ENCODE measurements at regions not wholly inside any gene's neighbourhood (a gene's known extent, or its start where the extent isn't known, plus 50 kb on each side); places are given as distances from the start of the nearest gene placed in this dataset.

DNA sequence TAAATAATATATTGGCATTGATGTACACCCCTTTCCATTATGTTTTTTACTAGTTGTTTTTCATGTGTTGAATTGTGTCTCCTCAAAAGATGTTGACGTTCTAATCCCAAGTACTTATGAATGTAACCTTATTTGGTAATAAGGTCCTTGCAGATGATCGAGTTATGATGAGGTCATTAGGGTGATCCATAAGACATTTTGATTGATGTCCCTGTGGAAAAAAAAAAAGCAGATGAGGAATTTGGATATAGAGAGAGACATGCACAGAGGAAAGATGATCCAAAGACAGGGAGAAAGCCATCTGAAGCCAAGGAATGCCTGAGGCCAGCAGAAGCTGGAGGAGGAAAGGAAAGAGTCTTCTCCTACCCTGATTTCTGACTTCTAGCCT is 632.7 kb downstream of the TLR4 start:
- TF ChIP-seq, protein P1, sequence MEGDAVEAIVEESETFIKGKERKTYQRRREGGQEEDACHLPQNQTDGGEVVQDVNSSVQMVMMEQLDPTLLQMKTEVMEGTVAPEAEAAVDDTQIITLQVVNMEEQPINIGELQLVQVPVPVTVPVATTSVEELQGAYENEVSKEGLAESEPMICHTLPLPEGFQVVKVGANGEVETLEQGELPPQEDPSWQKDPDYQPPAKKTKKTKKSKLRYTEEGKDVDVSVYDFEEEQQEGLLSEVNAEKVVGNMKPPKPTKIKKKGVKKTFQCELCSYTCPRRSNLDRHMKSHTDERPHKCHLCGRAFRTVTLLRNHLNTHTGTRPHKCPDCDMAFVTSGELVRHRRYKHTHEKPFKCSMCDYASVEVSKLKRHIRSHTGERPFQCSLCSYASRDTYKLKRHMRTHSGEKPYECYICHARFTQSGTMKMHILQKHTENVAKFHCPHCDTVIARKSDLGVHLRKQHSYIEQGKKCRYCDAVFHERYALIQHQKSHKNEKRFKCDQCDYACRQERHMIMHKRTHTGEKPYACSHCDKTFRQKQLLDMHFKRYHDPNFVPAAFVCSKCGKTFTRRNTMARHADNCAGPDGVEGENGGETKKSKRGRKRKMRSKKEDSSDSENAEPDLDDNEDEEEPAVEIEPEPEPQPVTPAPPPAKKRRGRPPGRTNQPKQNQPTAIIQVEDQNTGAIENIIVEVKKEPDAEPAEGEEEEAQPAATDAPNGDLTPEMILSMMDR (IDR thresholded peaks at IDR 0.05; ENCODE audit: insufficient read depth, low read length): no peak
- TF ChIP-seq REST (IDR thresholded peaks at IDR 0.05; ENCODE audit: insufficient replicate concordance, low read depth) (no peak), GABPA (IDR thresholded peaks at IDR 0.05; ENCODE audit: low read depth) (no peak), POLR2AphosphoS5 (IDR thresholded peaks at IDR 0.05; ENCODE audit: low read depth) (no peak), SPI1 (IDR thresholded peaks at IDR 0.05; ENCODE audit: borderline replicate concordance, low read depth) (no peak)
- DNase-seq (ENCODE audit: low read depth in 1 of 2, low spot score in 1 of 2): no peak
- no peak overlapping the region for H3K27ac ChIP-seq (replicated peaks)
- no peak overlapping the region for H3K4me3 ChIP-seq (replicated peaks; ENCODE audit: insufficient read depth, low read length)
- no peaks in the 10 kb centered on the region for H3K27me3 ChIP-seq (ENCODE audit: insufficient read depth, poor library complexity, severe bottlenecking)

DNA sequence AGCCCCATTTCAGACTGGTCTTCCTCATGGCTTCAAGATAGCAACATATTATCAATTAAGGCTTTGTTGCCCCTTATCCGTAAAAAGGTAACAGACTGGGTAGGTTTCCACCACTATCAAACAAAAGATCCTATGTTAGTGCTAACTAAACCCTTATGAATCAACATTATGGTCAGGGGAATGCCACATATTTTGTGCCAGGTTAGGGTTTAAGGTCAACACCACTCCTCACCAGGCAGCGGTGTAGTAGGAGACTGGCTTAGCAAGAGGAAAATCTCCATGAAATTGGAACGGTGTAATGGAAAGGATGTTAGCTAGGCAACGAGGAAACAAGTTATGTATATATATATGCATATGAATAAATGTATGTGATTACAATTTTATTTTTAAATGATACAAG is 655.8 kb downstream of the TLR4 start:
- H3K4me3 ChIP-seq (replicated peaks; ENCODE audit: insufficient read depth, low read length): no peak overlapping the region
- no peak for DNase-seq (ENCODE audit: low read depth in 1 of 2, low spot score in 1 of 2)
- no peak overlapping the region for H3K27ac ChIP-seq (replicated peaks)
- no peak for TF ChIP-seq GABPA (IDR thresholded peaks at IDR 0.05; ENCODE audit: low read depth)
- no peak for TF ChIP-seq POLR2AphosphoS5 (IDR thresholded peaks at IDR 0.05; ENCODE audit: low read depth)
- TF ChIP-seq REST (IDR thresholded peaks at IDR 0.05; ENCODE audit: insufficient replicate concordance, low read depth): no peak
- no peak for TF ChIP-seq SPI1 (IDR thresholded peaks at IDR 0.05; ENCODE audit: borderline replicate concordance, low read depth)
- TF ChIP-seq, protein P1 (IDR thresholded peaks at IDR 0.05; ENCODE audit: insufficient read depth, low read length): no peak
- no peaks in the 10 kb centered on the region for H3K27me3 ChIP-seq (ENCODE audit: insufficient read depth, poor library complexity, severe bottlenecking)

- TF ChIP-seq, protein P1 (IDR thresholded peaks at IDR 0.05; ENCODE audit: insufficient read depth, low read length): no peak
- no peak for TF ChIP-seq POLR2AphosphoS5 (IDR thresholded peaks at IDR 0.05; ENCODE audit: low read depth)
- TF ChIP-seq SPI1 (IDR thresholded peaks at IDR 0.05; ENCODE audit: borderline replicate concordance, low read depth): no peak
- no peak for TF ChIP-seq GABPA (IDR thresholded peaks at IDR 0.05; ENCODE audit: low read depth)
- no peak overlapping the region for H3K27ac ChIP-seq (replicated peaks)
- H3K27me3 ChIP-seq (ENCODE audit: insufficient read depth, poor library complexity, severe bottlenecking): no peaks in the 10 kb centered on the region
- no peak overlapping the region for H3K4me3 ChIP-seq (replicated peaks; ENCODE audit: insufficient read depth, low read length)
- DNase-seq (ENCODE audit: low read depth in 1 of 2, low spot score in 1 of 2): no peak
Observed at GRCh38 chr9:118362123-118362522, 657.9 kb downstream of the TLR4 start.

DNA sequence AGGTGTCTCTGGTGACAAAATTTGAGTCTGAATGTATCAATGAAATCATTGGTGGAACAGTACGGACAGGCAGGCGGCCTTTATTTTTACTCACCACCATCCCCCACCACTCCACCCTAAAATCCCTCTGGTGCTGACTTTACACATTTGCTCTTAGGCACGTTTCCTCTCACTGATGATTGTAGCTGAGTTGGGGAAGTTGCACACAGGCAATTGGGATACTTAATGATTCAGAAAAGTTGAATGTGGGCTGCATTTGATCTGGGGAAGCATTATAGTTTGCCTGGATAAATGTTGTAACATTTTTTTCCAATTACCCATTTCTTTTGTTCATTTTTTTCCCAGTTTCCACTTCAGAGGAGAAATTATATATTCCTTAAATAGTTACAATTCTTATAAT is 658.4 kb downstream of the TLR4 start:
- TF ChIP-seq, protein P1 (IDR thresholded peaks at IDR 0.05; ENCODE audit: insufficient read depth, low read length): no peak
- TF ChIP-seq SPI1 (IDR thresholded peaks at IDR 0.05; ENCODE audit: borderline replicate concordance, low read depth): no peak
- no peak for TF ChIP-seq REST (IDR thresholded peaks at IDR 0.05; ENCODE audit: insufficient replicate concordance, low read depth)
- TF ChIP-seq POLR2AphosphoS5 (IDR thresholded peaks at IDR 0.05; ENCODE audit: low read depth): no peak
- Histone ChIP-seq H3K27me3 (ENCODE audit: insufficient read depth, poor library complexity, severe bottlenecking) (no peaks in the 10 kb centered on the region), H3K27ac (replicated peaks) (no peak overlapping the region), H3K4me3 (replicated peaks; ENCODE audit: insufficient read depth, low read length) (no peak overlapping the region)
- no peak for DNase-seq (ENCODE audit: low read depth in 1 of 2, low spot score in 1 of 2)

Measured in HL-60 (cell line).